Epithelial cell of proximal tubule (primary cell): ENCODE measurements at regions not wholly inside any gene's neighbourhood (a gene's known extent, or its start where the extent isn't known, plus 50 kb on each side); places are given as distances from the start of the nearest gene placed in this dataset.

ENCODE experiments used
- DNase-seq: peaks from one replicate; pipeline ENCODE4 v3.0.0-alpha.2; 2011; ENCODE audit warnings: low read depth
- H3K4me3 ChIP-seq: 2 replicates; pipeline ENCODE4 v1.5.1; 2011; ENCODE audit warnings: low read depth, mild to moderate bottlenecking, low read length
- TF ChIP-seq, protein P1 (sequence below): conservative IDR thresholded peaks from 2 replicates; pipeline ENCODE4 v1.5.1; 2012; ENCODE audit warnings: low read depth, mild to moderate bottlenecking, low read length

DNA sequence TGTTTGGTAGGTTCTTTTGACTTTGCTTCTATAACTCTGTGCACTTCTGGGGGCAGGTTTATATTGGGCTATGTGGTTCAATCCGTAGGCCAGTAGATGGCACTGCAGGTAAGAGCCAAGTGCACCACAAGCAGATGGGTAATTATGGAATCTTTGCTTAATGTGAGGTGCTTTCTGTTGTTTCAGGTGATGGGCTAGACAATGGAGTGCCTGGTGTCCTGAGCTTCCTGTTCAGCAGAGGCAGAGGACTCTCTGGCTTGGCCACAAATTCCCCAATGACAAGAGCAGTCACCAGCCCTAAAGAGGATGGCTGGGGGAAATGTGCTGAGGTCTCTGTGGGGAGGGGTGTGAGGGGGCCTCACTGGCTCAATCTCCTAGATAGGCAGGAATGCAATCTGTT, 455.0 kb downstream of the CCSER2 start:
- DNase-seq, result no peak
- H3K4me3 ChIP-seq, result no peak overlapping the region
- TF ChIP-seq, protein P1, sequence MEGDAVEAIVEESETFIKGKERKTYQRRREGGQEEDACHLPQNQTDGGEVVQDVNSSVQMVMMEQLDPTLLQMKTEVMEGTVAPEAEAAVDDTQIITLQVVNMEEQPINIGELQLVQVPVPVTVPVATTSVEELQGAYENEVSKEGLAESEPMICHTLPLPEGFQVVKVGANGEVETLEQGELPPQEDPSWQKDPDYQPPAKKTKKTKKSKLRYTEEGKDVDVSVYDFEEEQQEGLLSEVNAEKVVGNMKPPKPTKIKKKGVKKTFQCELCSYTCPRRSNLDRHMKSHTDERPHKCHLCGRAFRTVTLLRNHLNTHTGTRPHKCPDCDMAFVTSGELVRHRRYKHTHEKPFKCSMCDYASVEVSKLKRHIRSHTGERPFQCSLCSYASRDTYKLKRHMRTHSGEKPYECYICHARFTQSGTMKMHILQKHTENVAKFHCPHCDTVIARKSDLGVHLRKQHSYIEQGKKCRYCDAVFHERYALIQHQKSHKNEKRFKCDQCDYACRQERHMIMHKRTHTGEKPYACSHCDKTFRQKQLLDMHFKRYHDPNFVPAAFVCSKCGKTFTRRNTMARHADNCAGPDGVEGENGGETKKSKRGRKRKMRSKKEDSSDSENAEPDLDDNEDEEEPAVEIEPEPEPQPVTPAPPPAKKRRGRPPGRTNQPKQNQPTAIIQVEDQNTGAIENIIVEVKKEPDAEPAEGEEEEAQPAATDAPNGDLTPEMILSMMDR, result peak; percentile 80

DNA sequence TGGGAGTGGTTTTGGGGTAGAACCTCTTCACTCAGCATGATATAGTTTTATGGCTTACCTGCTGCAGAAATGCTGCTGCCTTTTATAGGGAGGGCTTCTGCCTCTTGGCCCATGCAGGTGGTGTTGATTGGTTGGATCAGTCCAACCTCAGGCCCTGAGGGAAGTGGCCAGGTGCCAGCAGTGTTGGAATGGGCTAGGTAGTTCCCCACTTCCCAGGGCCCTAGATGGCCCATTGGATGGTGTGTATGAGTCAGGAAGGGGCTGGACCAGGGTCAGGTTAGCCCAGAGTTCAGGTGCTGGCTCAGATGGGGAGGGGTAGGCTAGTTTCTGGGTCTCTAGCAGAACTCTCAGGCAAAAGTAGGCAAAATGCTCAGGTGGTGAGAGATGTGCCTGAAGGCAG, 455.5 kb downstream of the CCSER2 start:
- H3K4me3 ChIP-seq, result no peak overlapping the region
- TF ChIP-seq, protein P1, result no peak
- no peak for DNase-seq

DNA sequence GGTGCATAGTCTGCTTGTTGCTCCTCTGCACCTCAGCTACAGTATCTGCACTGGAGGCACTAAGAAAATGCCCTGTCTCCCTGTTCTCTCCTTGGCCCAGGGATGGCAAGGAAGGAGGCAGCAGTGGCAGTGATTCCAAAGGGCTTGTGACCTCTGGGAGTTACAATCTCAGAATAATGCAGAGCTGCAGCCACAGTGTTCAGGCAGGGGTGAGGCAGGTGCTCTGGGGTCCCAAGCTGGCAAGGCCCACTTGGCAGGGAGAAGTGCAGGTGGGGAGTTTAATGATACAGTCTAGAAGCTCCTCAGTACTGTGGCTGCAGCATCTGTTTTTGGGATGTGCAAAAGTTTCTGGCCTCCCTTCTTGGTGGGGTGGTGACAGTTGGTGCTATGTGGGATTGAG, 456.4 kb downstream of the CCSER2 start:
- TF ChIP-seq, protein P1, result no peak
- DNase-seq, result no peak
- H3K4me3 ChIP-seq, result no peak overlapping the region

DNA sequence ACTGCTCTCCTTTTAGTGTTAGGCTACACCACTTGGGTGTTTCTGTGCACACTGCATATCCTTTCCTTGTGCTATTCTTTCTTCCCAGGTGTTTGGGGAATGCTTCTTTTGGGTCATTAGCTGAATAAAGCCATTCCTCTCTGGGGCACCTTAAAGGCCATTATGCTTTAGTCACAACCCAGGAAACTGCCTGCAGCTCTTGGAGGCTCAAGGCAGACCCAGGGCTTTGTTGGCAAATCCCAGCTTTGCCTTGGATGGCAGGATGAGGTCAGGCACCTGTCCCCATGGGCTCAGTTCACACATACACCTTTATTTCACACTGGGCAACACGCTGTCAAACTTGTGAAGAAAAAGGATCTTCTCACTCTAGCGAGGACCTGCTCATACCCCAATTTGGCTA, 460.6 kb downstream of the CCSER2 start:
- DNase-seq, result no peak
- H3K4me3 ChIP-seq, result no peak overlapping the region
- TF ChIP-seq, protein P1, result no peak

DNA sequence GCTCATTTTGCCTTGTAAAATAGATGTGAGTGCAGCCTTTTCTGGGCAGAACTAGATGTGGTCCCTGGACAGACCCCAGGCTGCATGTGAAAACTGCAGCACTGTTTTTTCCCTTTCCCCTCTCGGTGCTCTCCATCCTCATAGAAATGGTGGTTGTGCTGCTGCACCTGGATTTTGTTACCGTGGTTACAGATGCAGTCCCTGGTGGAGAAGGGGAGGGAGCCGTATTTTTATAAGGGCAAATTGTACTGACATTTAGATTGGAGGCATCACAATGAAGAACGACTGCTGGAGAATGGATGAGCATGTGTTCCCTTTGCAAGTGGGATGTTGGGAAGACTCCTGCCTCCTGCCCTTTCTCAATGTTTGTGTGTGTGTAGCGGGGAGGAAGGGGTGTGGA, 469.9 kb downstream of the CCSER2 start:
- DNase-seq, result no peak
- H3K4me3 ChIP-seq, result no peak overlapping the region
- TF ChIP-seq, protein P1, result no peak

DNA sequence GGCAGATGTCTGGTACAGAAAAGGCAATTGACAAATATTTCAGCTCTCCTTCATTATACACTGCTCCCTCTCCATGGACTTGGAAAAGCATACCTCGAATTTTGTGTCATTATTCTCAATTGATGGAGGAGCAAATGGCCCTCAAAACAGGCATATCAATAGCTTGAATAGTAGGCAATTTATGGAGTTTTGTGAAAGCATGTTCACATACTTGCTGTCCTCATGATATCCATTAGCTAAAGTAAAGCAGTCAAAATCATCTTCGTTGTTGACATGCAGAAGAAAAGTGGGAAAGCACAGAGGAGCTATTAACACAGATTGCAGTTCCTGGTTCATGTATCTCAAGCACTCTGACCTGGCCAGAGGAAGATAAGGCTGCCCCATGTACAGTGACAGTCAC, 472.8 kb downstream of the CCSER2 start:
- TF ChIP-seq, protein P1, result no peak
- no peak for DNase-seq
- no peak overlapping the region for H3K4me3 ChIP-seq

DNA sequence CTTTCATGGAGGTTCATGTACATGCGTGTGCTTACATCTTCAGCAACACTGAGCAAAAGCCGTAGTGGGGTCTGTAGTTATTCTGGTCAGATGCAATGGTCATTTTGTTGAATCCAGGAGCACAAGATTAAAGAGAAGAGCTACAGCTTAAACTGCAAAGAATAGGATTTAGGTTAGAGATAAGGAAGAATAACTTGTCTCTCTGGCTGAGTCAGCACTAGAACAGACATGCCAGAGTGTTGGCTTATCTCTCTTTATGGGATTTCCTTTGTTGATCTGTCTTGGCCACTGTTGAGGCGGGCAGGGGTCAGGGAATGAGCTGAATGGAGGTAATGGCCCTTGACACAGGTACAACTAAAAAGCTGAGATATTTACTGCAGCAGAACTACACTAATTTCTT, 473.5 kb downstream of the CCSER2 start:
- TF ChIP-seq, protein P1, result no peak
- no peak overlapping the region for H3K4me3 ChIP-seq
- no peak for DNase-seq
